ENCODE measurements at regions not wholly inside any gene's neighbourhood (a gene's known extent, or its start where the extent isn't known, plus 50 kb on each side); places are given as distances from the start of the nearest gene placed in this dataset.

DNA sequence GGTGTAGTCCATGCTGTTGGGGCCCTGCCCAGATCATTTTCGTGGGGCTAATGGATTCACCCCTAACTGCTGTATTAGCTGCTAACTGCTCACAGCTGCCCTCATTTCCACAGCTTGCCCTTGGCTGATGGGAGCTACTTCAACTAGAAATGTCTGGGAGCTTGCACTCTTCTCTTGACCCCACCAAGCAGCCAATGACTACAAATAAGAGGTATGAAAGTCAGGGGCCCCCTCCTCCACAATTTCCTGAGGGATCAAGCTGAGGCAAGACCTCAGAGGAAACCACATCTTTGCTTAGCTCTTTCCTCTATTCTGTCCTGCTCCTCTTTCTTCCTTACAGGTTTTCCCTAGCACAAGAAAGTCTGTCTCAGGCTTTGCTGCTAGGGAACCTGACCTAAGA lies 397.5 kb downstream of the MLLT3 start:
- Histone ChIP-seq H3K9me2 (ENCODE audit: low read depth, low read length) (no peaks in the 10 kb centered on the region), H3K27ac (ENCODE audit: low read depth, low read length, poor library complexity, severe bottlenecking) (no peak overlapping the region)

DNA sequence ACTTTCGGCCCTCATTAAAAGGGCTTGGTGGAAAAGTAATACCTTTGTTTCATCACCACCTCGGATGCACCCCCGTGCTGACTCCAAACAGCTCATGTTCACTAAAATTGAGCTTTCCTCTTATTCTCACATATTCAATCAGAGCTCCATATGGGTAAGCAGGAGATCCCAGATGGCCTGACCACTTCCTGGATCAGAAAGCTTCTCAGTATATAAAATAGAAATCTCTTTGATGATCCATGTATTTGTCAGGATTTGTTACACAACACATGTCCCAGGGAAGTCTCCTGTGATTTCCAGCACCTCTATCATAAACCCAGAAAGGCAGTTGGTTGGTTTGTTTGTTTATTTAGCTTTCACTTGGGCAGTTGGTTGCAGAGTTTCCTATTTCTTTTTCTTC lies 402.0 kb downstream of the MLLT3 start:
- Histone ChIP-seq H3F3A (ENCODE audit: insufficient read depth, low read length) (no peaks in the 10 kb centered on the region), H3K9ac (ENCODE audit: low read length) (no peak overlapping the region), H3K4me2 (ENCODE audit: low read length) (no peak overlapping the region), H3K27ac (ENCODE audit: low read depth, low read length, poor library complexity, severe bottlenecking) (no peak overlapping the region), H3K9me2 (ENCODE audit: low read depth, low read length) (no peaks in the 10 kb centered on the region), H4K20me1 (ENCODE audit: insufficient read depth, low read length) (no peaks in the 10 kb centered on the region), H3K27me3 (ENCODE audit: insufficient read depth, low read length) (no peaks in the 10 kb centered on the region), H3K4me1 (ENCODE audit: insufficient read depth, low read length, severe bottlenecking) (no peaks in the 10 kb centered on the region), H2AFZ (ENCODE audit: low read length) (no peak overlapping the region), H3K36me3 (ENCODE audit: insufficient read depth, low read length) (no peaks in the 10 kb centered on the region), H3K9me3 (ENCODE audit: low read length) (no peaks in the 10 kb centered on the region), H3K4me3 (ENCODE audit: low read depth, low read length, poor library complexity, severe bottlenecking) (no peak overlapping the region), H3K79me2 (ENCODE audit: insufficient read depth, low read length) (no peaks in the 10 kb centered on the region)
- TF ChIP-seq EZH2 (IDR thresholded peaks at IDR 0.05; ENCODE audit: borderline replicate concordance, low read length) (no peak), CTCF (IDR thresholded peaks at IDR 0.05; ENCODE audit: low read length) (no peak)

More for the DNA sequence above, 397.5 kb downstream of the MLLT3 start:
- no peaks in the 10 kb centered on the region for H4K20me1 ChIP-seq (ENCODE audit: insufficient read depth, low read length)
- H3K4me2 ChIP-seq (ENCODE audit: low read length), result no peak overlapping the region
- H3K4me1 ChIP-seq (ENCODE audit: insufficient read depth, low read length, severe bottlenecking), result no peaks in the 10 kb centered on the region
- H2AFZ ChIP-seq (ENCODE audit: low read length), result no peak overlapping the region
- H3K9me3 ChIP-seq (ENCODE audit: low read length), result no peaks in the 10 kb centered on the region
- H3K79me2 ChIP-seq (ENCODE audit: insufficient read depth, low read length), result no peaks in the 10 kb centered on the region
- no peak overlapping the region for H3K4me3 ChIP-seq (ENCODE audit: low read depth, low read length, poor library complexity, severe bottlenecking)
- no peak overlapping the region for H3K9ac ChIP-seq (ENCODE audit: low read length)
- H3F3A ChIP-seq (ENCODE audit: insufficient read depth, low read length), result no peaks in the 10 kb centered on the region
- no peaks in the 10 kb centered on the region for H3K27me3 ChIP-seq (ENCODE audit: insufficient read depth, low read length)
- no peaks in the 10 kb centered on the region for H3K36me3 ChIP-seq (ENCODE audit: insufficient read depth, low read length)
- TF ChIP-seq EZH2 (IDR thresholded peaks at IDR 0.05; ENCODE audit: borderline replicate concordance, low read length) (no peak), CTCF (IDR thresholded peaks at IDR 0.05; ENCODE audit: low read length) (no peak)

DNA sequence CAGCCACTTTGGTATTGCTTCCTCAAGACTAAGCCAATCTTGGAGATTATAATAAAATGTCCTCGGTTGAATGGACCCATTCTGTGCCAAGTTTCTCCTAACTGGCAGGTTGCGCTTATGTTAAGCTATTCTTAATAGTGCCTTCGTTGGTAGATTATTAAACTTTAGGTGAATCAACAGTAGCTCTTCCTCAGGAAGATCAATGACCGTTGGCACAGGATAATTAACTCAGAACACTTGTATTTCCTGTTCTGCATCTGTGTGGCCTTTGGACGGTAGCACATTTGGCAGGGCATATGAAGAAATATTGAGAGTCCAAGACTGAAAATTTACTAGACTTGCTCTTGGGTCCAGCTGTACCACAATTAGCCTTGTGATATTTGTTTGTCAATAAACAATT lies 402.9 kb downstream of the MLLT3 start:
- no peaks in the 10 kb centered on the region for H4K20me1 ChIP-seq (ENCODE audit: insufficient read depth, low read length)
- H3K4me3 ChIP-seq (ENCODE audit: low read depth, low read length, poor library complexity, severe bottlenecking), result no peak overlapping the region
- H3K9ac ChIP-seq (ENCODE audit: low read length), result no peak overlapping the region
- no peaks in the 10 kb centered on the region for H3K9me3 ChIP-seq (ENCODE audit: low read length)
- H3F3A ChIP-seq (ENCODE audit: insufficient read depth, low read length), result no peaks in the 10 kb centered on the region
- H3K27ac ChIP-seq (ENCODE audit: low read depth, low read length, poor library complexity, severe bottlenecking), result no peak overlapping the region
- H3K4me1 ChIP-seq (ENCODE audit: insufficient read depth, low read length, severe bottlenecking), result no peaks in the 10 kb centered on the region
- no peaks in the 10 kb centered on the region for H3K36me3 ChIP-seq (ENCODE audit: insufficient read depth, low read length)
- H3K4me2 ChIP-seq (ENCODE audit: low read length), result no peak overlapping the region
- TF ChIP-seq EZH2 (IDR thresholded peaks at IDR 0.05; ENCODE audit: borderline replicate concordance, low read length) (no peak), CTCF (IDR thresholded peaks at IDR 0.05; ENCODE audit: low read length) (no peak)
- H3K79me2 ChIP-seq (ENCODE audit: insufficient read depth, low read length), result no peaks in the 10 kb centered on the region
- no peak overlapping the region for H2AFZ ChIP-seq (ENCODE audit: low read length)
- H3K9me2 ChIP-seq (ENCODE audit: low read depth, low read length), result no peaks in the 10 kb centered on the region
- H3K27me3 ChIP-seq (ENCODE audit: insufficient read depth, low read length), result no peaks in the 10 kb centered on the region
